ENCODE measurements at regions not wholly inside any gene's neighbourhood (a gene's known extent, or its start where the extent isn't known, plus 50 kb on each side); places are given as distances from the start of the nearest gene placed in this dataset.
"Not testable (repeated sequence)": the region's sequence is repeated elsewhere in the genome, so short reads cannot be mapped to it uniquely, and the experiment has no call there.

- no peak for DNase-seq
Measured at GRCh38 chr6:106883808-106884262, 90.7 kb downstream of the CD24 start.

GRCh38 chr6:106882601-106883518 is 91.7 kb downstream of the CD24 start:
- no peak for DNase-seq

- DNase-seq, result no peak
Measured at GRCh38 chr6:106882138-106882537, 92.4 kb downstream of the CD24 start.

GRCh38 chr6:106880952-106881351 is 93.6 kb downstream of the CD24 start:
- no peak for DNase-seq

- no peak for DNase-seq
Measured at GRCh38 chr6:106875782-106876321, 98.7 kb downstream of the CD24 start.

- DNase-seq, result no peak
Measured at GRCh38 chr6:106874481-106874880, 100.0 kb downstream of the CD24 start.

GRCh38 chr6:106872049-106872448 is 102.5 kb downstream of the CD24 start:
- no peak for DNase-seq

- DNase-seq, result no peak
Measured at GRCh38 chr6:106870824-106871717, 103.5 kb downstream of the CD24 start.

GRCh38 chr6:106870069-106870468 is 104.5 kb downstream of the CD24 start:
- peak; percentile 19 for DNase-seq

GRCh38 chr6:106869203-106869602 is 105.3 kb downstream of the CD24 start:
- DNase-seq, result no peak

- no peak for DNase-seq
Measured at GRCh38 chr6:106866875-106867658, 107.5 kb downstream of the CD24 start.

GRCh38 chr6:106862858-106863257 is 111.7 kb downstream of the CD24 start:
- no peak for DNase-seq

- DNase-seq, result no peak
Measured at GRCh38 chr6:106860940-106861339, 113.6 kb downstream of the CD24 start.

- peak; percentile 58 for DNase-seq
Measured at GRCh38 chr6:106858653-106859092, 115.9 kb downstream of the CD24 start.

- DNase-seq, result no peak
Measured at GRCh38 chr6:106857771-106858652, 116.5 kb downstream of the CD24 start.

GRCh38 chr6:106857310-106857709 is 117.2 kb downstream of the CD24 start:
- not testable (repeated sequence) for DNase-seq

- DNase-seq, result no peak
Measured at GRCh38 chr6:106856227-106856874, 118.2 kb downstream of the CD24 start.

GRCh38 chr6:106855117-106855516 is 119.4 kb downstream of the CD24 start:
- DNase-seq, result no peak

GRCh38 chr6:106849676-106850332 is 124.7 kb downstream of the CD24 start:
- no peak for DNase-seq

- no peak for DNase-seq
Measured at GRCh38 chr6:106849120-106849519, 125.4 kb downstream of the CD24 start.
